Tibial nerve (tissue), 3 donors: ENCODE measurements at regions not wholly inside any gene's neighbourhood (a gene's known extent, or its start where the extent isn't known, plus 50 kb on each side); places are given as distances from the start of the nearest gene placed in this dataset.

ENCODE experiments used
- POLR2A ChIP-seq, 2 donors: fragments of 450-650 bp; IDR thresholded peaks; one replicate each; pipeline ENCODE4 v1.6.1; 2017; ENCODE audit warnings: antibody characterized with exemption in 2 of 2, mild to moderate bottlenecking in 2 of 2, moderate library complexity in 2 of 2
- TF ChIP-seq, protein P1 (sequence below), 5 experiments: fragments of 200-600 bp in 3 of 5; fragments of 450-650 bp in 2 of 5; sonication (generic) in 3 of 5; IDR thresholded peaks; one replicate each; pipeline ENCODE4 v1.5.1; 2016 to 2019; ENCODE audit warnings: antibody characterized with exemption in 5 of 5, mild to moderate bottlenecking in 3 of 5, moderate library complexity in 2 of 5

GRCh38 chr4:100682477-100683218 lies 164.8 kb upstream of the EMCN start:
- no peak for TF ChIP-seq POLR2A (IDR thresholded peaks at IDR 0.05)
- TF ChIP-seq, protein P1, sequence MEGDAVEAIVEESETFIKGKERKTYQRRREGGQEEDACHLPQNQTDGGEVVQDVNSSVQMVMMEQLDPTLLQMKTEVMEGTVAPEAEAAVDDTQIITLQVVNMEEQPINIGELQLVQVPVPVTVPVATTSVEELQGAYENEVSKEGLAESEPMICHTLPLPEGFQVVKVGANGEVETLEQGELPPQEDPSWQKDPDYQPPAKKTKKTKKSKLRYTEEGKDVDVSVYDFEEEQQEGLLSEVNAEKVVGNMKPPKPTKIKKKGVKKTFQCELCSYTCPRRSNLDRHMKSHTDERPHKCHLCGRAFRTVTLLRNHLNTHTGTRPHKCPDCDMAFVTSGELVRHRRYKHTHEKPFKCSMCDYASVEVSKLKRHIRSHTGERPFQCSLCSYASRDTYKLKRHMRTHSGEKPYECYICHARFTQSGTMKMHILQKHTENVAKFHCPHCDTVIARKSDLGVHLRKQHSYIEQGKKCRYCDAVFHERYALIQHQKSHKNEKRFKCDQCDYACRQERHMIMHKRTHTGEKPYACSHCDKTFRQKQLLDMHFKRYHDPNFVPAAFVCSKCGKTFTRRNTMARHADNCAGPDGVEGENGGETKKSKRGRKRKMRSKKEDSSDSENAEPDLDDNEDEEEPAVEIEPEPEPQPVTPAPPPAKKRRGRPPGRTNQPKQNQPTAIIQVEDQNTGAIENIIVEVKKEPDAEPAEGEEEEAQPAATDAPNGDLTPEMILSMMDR (IDR thresholded peaks at IDR 0.05), result no peak
